SK-N-MC (cell line): ENCODE measurements at regions not wholly inside any gene's neighbourhood (a gene's known extent, or its start where the extent isn't known, plus 50 kb on each side); places are given as distances from the start of the nearest gene placed in this dataset.

Source experiments
- EZH2 ChIP-seq: fragments of 200-600 bp; sonication (generic); IDR thresholded peaks from one replicate; pipeline ENCODE4 v1.6.1; 2017; ENCODE audit warnings: antibody characterized with exemption
- FOXP2 ChIP-seq: optimal IDR thresholded peaks from 2 replicates; pipeline ENCODE3; 2011; ENCODE audit warnings: mild to moderate bottlenecking, moderate library complexity; ENCODE audit not compliant: insufficient read depth; ENCODE audit errors: extremely low read length, control extremely low read depth
- POLR2AphosphoS5 ChIP-seq: IDR thresholded peaks from 2 replicates; pipeline ENCODE4 v1.6.1; 2012; ENCODE audit warnings: mild to moderate bottlenecking, low read depth, low read length, borderline replicate concordance

GRCh38 chr4:141840299-141840986 lies 204.1 kb downstream of the IL15 start:
- TF ChIP-seq EZH2 (no peak), POLR2AphosphoS5 (no peak), FOXP2 (no peak)
